ENCODE measurements at regions not wholly inside any gene's neighbourhood (a gene's known extent, or its start where the extent isn't known, plus 50 kb on each side); places are given as distances from the start of the nearest gene placed in this dataset.

GRCh38 chr1:230569201-230569600 is 73.1 kb upstream of the COG2 start:
- no peak overlapping the region for H3K4me2 ChIP-seq
- intact Hi-C loops (cut with micrococcal nuclease; ENCODE audit: unreplicated experiment): no loop called here
- no peak for DNase-seq
- H3K4me1 ChIP-seq (replicated peaks; ENCODE audit: insufficient read depth): 0 out of 2 replicates have a peak, but pooled peaks cover 6% of the 10 kb centered on the region
- H3F3A ChIP-seq (ENCODE audit: insufficient read depth, low read depth): no peaks in the 10 kb centered on the region
- H3K79me2 ChIP-seq (ENCODE audit: low read depth): no peaks in the 10 kb centered on the region
- BruUV-seq (replicated peaks): no TSS peak
- no peaks in the 10 kb centered on the region for H3K36me3 ChIP-seq (ENCODE audit: low read depth)
- ChIA-PET CTCF (no interaction called here), POLR2A (ENCODE audit: unreplicated experiment) (no interaction called here)
- no peaks in the 10 kb centered on the region for H3K9me3 ChIP-seq (ENCODE audit: insufficient read depth, low read depth)
- no peaks in the 10 kb centered on the region for H3K9me2 ChIP-seq (ENCODE audit: insufficient read depth)
- H3K27me3 ChIP-seq (ENCODE audit: insufficient read depth, low read depth): peaks cover 17% of the 10 kb centered on the region; the same call in 1 of the 2 replicates
- no peak overlapping the region for H2AFZ ChIP-seq
- TF ChIP-seq CTCF (conservative IDR thresholded peaks at IDR 0.05): no peak
- TF ChIP-seq EZH2 (IDR thresholded peaks at IDR 0.05; ENCODE audit: low read depth): no peak
- no peaks in the 10 kb centered on the region for H4K20me1 ChIP-seq (ENCODE audit: insufficient read depth)
- no peak overlapping the region for H3K4me3 ChIP-seq
- no peak overlapping the region for H3K27ac ChIP-seq

GRCh38 chr1:230568676-230569075 is 73.6 kb upstream of the COG2 start:
- no peak for DNase-seq
- 0 out of 2 replicates have a peak overlapping the region, but pooled peaks have one; percentile 8 for H3K4me2 ChIP-seq
- intact Hi-C loops (cut with micrococcal nuclease; ENCODE audit: unreplicated experiment): no loop called here
- no peaks in the 10 kb centered on the region for H3K36me3 ChIP-seq (ENCODE audit: low read depth)
- no TSS peak for BruUV-seq (replicated peaks)
- no peak overlapping the region for H3K4me3 ChIP-seq
- H3F3A ChIP-seq (ENCODE audit: insufficient read depth, low read depth): no peaks in the 10 kb centered on the region
- H4K20me1 ChIP-seq (ENCODE audit: insufficient read depth): no peaks in the 10 kb centered on the region
- H3K4me1 ChIP-seq (replicated peaks; ENCODE audit: insufficient read depth): 0 out of 2 replicates have a peak, but pooled peaks cover 6% of the 10 kb centered on the region
- H3K9me2 ChIP-seq (ENCODE audit: insufficient read depth): no peaks in the 10 kb centered on the region
- POLR2A ChIA-PET (ENCODE audit: unreplicated experiment): no interaction called here
- H3K27me3 ChIP-seq (ENCODE audit: insufficient read depth, low read depth): peaks cover 21% of the 10 kb centered on the region; the same call in 1 of the 2 replicates
- no peak overlapping the region for H3K27ac ChIP-seq
- H3K79me2 ChIP-seq (ENCODE audit: low read depth): no peaks in the 10 kb centered on the region
- no peaks in the 10 kb centered on the region for H3K9me3 ChIP-seq (ENCODE audit: insufficient read depth, low read depth)
- no peak overlapping the region for H2AFZ ChIP-seq
- CTCF ChIA-PET: no interaction called here
- TF ChIP-seq CTCF (conservative IDR thresholded peaks at IDR 0.05) (no peak), EZH2 (IDR thresholded peaks at IDR 0.05; ENCODE audit: low read depth) (no peak)

DNA sequence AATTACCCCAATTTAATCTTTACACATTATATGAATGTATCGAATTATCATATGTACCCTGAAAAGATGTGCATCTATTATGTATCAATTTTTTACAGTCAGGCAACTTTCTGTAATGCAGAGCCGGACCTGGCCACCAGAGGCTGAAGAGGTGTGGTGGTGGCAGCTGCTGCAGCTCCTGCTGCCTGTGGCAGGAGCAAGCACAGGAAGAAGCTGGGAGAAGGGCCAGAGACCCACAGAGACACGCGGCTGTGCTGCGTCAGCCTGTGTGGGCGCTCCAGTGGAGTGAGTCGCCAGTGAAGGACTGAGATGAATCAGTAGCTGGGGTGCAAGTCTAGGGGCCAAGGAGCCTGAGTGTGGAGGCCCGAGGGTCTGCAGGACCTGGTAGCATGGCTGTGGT is 74.3 kb upstream of the COG2 start:
- Histone ChIP-seq H3K4me2 (peak overlapping the region; percentile 8; the same call in 1 of the 2 replicates), H2AFZ (no peak overlapping the region), H3K4me1 (replicated peaks; ENCODE audit: insufficient read depth) (0 out of 2 replicates have a peak, but pooled peaks cover 6% of the 10 kb centered on the region), H3K27ac (no peak overlapping the region), H3K9me3 (ENCODE audit: insufficient read depth, low read depth) (no peaks in the 10 kb centered on the region), H3K27me3 (ENCODE audit: insufficient read depth, low read depth) (peaks cover 25% of the 10 kb centered on the region; the same call in 1 of the 2 replicates), H3K79me2 (ENCODE audit: low read depth) (no peaks in the 10 kb centered on the region), H3K36me3 (ENCODE audit: low read depth) (no peaks in the 10 kb centered on the region), H3K4me3 (no peak overlapping the region), H3K9me2 (ENCODE audit: insufficient read depth) (no peaks in the 10 kb centered on the region), H3F3A (ENCODE audit: insufficient read depth, low read depth) (no peaks in the 10 kb centered on the region), H4K20me1 (ENCODE audit: insufficient read depth) (no peaks in the 10 kb centered on the region)
- ChIA-PET POLR2A (ENCODE audit: unreplicated experiment) (no interaction called here), CTCF (no interaction called here)
- intact Hi-C loops (cut with micrococcal nuclease; ENCODE audit: unreplicated experiment): no loop called here
- BruUV-seq (replicated peaks): no TSS peak
- DNase-seq: peak in 1 of 2 experiments; percentile 1
- no peak for TF ChIP-seq EZH2 (IDR thresholded peaks at IDR 0.05; ENCODE audit: low read depth)
- no peak; the same call in 1 of the 2 replicates for TF ChIP-seq CTCF (conservative IDR thresholded peaks at IDR 0.05)
